WTC11 (cell line): ENCODE measurements at regions not wholly inside any gene's neighbourhood (a gene's known extent, or its start where the extent isn't known, plus 50 kb on each side); places are given as distances from the start of the nearest gene placed in this dataset.

ENCODE experiments used
- ATF6 ChIP-seq: sonication (generic); formaldehyde crosslinking; IDR thresholded peaks from 2 replicates; pipeline ENCODE4 v1.8.1; 2023; ENCODE audit warnings: mild to moderate bottlenecking, missing genetic modification reagents
- E2F1 ChIP-seq: sonication (generic); formaldehyde crosslinking; IDR thresholded peaks from 2 replicates; pipeline ENCODE4 v1.8.0; 2022; ENCODE audit warnings: mild to moderate bottlenecking, missing genetic modification reagents
- E2F4 ChIP-seq: sonication (generic); formaldehyde crosslinking; IDR thresholded peaks from 2 replicates; pipeline ENCODE4 v1.8.1; 2022; ENCODE audit warnings: low read depth, mild to moderate bottlenecking, moderate library complexity, missing genetic modification reagents, borderline replicate concordance
- GABPB1 ChIP-seq: sonication (generic); formaldehyde crosslinking; IDR thresholded peaks from 2 replicates; pipeline ENCODE4 v1.8.1; 2023; ENCODE audit warnings: mild to moderate bottlenecking, missing genetic modification reagents
- MAX ChIP-seq: sonication (generic); formaldehyde crosslinking; IDR thresholded peaks from 2 replicates; pipeline ENCODE4 v1.8.0; 2022; ENCODE audit warnings: mild to moderate bottlenecking, missing genetic modification reagents
- USF1 ChIP-seq: sonication (generic); formaldehyde crosslinking; IDR thresholded peaks from 2 replicates; pipeline ENCODE4 v1.8.0; 2022; ENCODE audit warnings: mild to moderate bottlenecking, missing genetic modification reagents

GRCh38 chr6:160851031-160851430, 140.5 kb upstream of the MAP3K4 start:
- no peak for TF ChIP-seq ATF6 (CRISPR knock-in tag)
- no peak for TF ChIP-seq E2F4
- TF ChIP-seq E2F1 = no peak
- TF ChIP-seq USF1 = no peak
- TF ChIP-seq GABPB1 = no peak
- TF ChIP-seq MAX (CRISPR knock-in tag) = no peak
